AG04450 (cell line): ENCODE measurements at regions not wholly inside any gene's neighbourhood (a gene's known extent, or its start where the extent isn't known, plus 50 kb on each side); places are given as distances from the start of the nearest gene placed in this dataset. TPM values are rescaled to one million over a fixed set of nuclear protein-coding genes. Genes with fewer than 3 reads are reported as not detected.
"Not testable (repeated sequence)": the region's sequence is repeated elsewhere in the genome, so short reads cannot be mapped to it uniquely, and the experiment has no call there.

Experiments
- CTCF ChIA-PET: fragments of 300-600, 350-600 bp; formaldehyde crosslinking; extraction: SDS; loops from one replicate; lab custom pipeline; 2022; ENCODE audit warnings: antibody characterized with exemption, inconsistent platforms; lab: Charles Lee
- POLR2A ChIA-PET: fragments of 350-600 bp; formaldehyde crosslinking; extraction: SDS; loops from one replicate; lab custom pipeline; 2021; ENCODE audit warnings: antibody characterized with exemption, inconsistent platforms; lab: Yijun Ruan, JAX
- DNase-seq: peaks from one replicate; pipeline ENCODE4 v3.0.0-alpha.2; 2011; ENCODE audit warnings: low read depth, low spot score
- H3K27ac ChIP-seq: one replicate; pipeline ENCODE4 v1.5.1; 2012; ENCODE audit warnings: low read depth, low read length, control low read depth
- H3K27me3 ChIP-seq: one replicate; pipeline ENCODE4 v1.6.0; 2012; ENCODE audit warnings: low read length; ENCODE audit not compliant: control insufficient read depth, insufficient read depth
- H3K4me3 ChIP-seq: 2 replicates; pipeline ENCODE4 v1.5.1; 2011; ENCODE audit warnings: mild to moderate bottlenecking, low read depth, low read length, control low read depth
- H3K9me3 ChIP-seq: 2 replicates; pipeline ENCODE4 v1.5.1; 2012; ENCODE audit warnings: low read length; ENCODE audit not compliant: control insufficient read depth, insufficient read depth
- CTCF ChIP-seq: IDR thresholded peaks from 2 replicates; pipeline ENCODE4 v1.5.1; 2011; ENCODE audit warnings: low read depth, low read length, control low read depth, inconsistent platforms
- small RNA-seq: library from RNA; depleted of rRNA; stranded (forward); fragments of <200 nt; gene quantifications from one replicate; pipeline ENCODE3, GENCODE V24; 2012; ENCODE audit warnings: low read depth; ENCODE audit not compliant: insufficient read length

- Histone ChIP-seq H3K4me3 (no peak overlapping the region), H3K27me3 (no peaks in the 10 kb centered on the region), H3K9me3 (peaks cover 5% of the 10 kb centered on the region; the same call in 1 of the 2 replicates), H3K27ac (no peak overlapping the region)
- CTCF ChIA-PET, result no interaction called here
- POLR2A ChIA-PET, result no interaction called here
- DNase-seq, result no peak
- no peak for TF ChIP-seq CTCF
These were observed 65.7 kb upstream of the PKN2 start for GRCh38 chr1:88618331-88618730.

- DNase-seq, H3K27me3 ChIP-seq, H3K27ac ChIP-seq, H3K4me3 ChIP-seq, POLR2A ChIA-PET, H3K9me3 ChIP-seq: not testable (repeated sequence)
- CTCF ChIA-PET, result interaction anchor here (0.7 kb wide), 1 partner anchor 310 kb away, joined by 4 read pairs; no protein-coding TSS in a partner anchor
These were observed 61.0 kb upstream of the PKN2 start for GRCh38 chr1:88623101-88623500.

Small RNA genes in the stretch of these regions (small RNA-seq; reads per million reads assigned to genes)
- gene AL049861.1 (not detected), gene RF02271 (not detected), gene RN7SL583P (not detected), gene RNA5SP52 (not detected)
